ENCODE measurements at regions not wholly inside any gene's neighbourhood (a gene's known extent, or its start where the extent isn't known, plus 50 kb on each side); places are given as distances from the start of the nearest gene placed in this dataset.
A peak's percentile ranks its signal among the peaks of the same experiment; 100 is the strongest.

GRCh38 chr3:76171647-76172046 lies 386.3 kb upstream of the ZNF717 start:
- TF ChIP-seq CTCF (conservative IDR thresholded peaks at IDR 0.05; ENCODE audit: low read depth, low read length) = no peak
- no peak for DNase-seq (ENCODE audit: low read depth)

GRCh38 chr3:76177610-76178009 lies 392.3 kb upstream of the ZNF717 start:
- no peak for DNase-seq (ENCODE audit: low read depth)
- TF ChIP-seq CTCF (conservative IDR thresholded peaks at IDR 0.05; ENCODE audit: low read depth, low read length) = no peak
- no peak overlapping the region for H3K4me3 ChIP-seq (ENCODE audit: low read depth, low read length)

More at GRCh38 chr3:76171647-76172046, 386.3 kb upstream of the ZNF717 start:
- H3K4me3 ChIP-seq (ENCODE audit: low read depth, low read length) = no peak overlapping the region

DNA sequence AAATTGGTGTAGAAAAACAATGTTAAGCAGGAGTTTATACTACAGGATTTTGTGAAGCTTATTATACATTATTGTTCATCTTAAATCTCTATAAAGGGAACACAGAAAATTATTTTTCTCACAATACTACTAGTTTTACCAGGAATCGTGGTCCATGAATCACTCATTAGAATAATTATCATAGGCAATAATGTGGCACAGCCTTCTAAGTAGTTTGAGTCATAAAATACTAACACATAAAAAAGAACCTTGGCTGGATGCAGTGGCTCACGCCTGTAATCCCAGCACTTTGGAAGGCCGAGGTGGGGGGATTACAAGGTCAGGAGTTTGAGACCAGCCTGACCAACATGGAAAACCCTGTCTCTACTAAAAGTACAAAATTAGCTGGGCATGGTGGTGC lies 393.1 kb upstream of the ZNF717 start:
- H3K4me3 ChIP-seq (ENCODE audit: low read depth, low read length) = no peak overlapping the region
- no peak for TF ChIP-seq CTCF (conservative IDR thresholded peaks at IDR 0.05; ENCODE audit: low read depth, low read length)
- DNase-seq (ENCODE audit: low read depth) = no peak

DNA sequence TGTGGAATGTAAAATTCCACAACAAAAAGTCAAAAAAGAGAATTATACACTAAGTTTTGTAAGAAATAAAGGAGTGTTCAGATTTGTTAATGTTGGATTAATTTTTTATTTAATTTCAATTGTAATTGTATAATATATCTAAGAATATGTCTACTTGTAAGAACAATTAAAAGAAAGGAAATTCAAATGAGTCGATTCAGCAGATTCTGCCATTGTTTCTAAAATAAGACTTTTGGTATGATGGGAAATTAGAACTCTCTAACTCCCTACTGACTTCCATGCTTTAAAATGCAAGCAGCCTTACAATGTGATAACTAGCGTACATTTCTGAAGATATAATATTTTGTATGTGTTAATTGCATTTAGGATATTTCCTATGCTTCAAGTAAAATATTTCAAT lies 395.9 kb upstream of the ZNF717 start:
- no peak for DNase-seq (ENCODE audit: low read depth)
- no peak overlapping the region for H3K4me3 ChIP-seq (ENCODE audit: low read depth, low read length)
- TF ChIP-seq CTCF (conservative IDR thresholded peaks at IDR 0.05; ENCODE audit: low read depth, low read length) = no peak

DNA sequence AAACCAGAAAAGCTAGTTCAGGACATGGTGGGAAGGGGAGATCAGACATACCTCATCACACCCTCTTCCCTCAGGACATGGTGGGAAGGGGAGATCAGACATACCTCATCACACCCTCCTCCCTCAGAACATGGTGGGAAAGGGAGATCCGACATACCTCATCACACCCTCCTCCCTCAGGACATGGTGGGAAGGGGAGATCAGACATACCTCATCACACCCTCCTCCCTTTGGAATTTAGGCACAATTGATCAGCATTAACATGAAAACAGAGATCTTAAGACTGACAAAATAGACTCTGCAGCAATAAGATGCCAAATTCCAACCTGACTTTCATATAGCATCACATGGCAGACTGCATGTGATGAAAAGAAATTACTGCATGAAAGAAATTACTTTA lies 412.7 kb upstream of the ZNF717 start:
- H3K4me3 ChIP-seq (ENCODE audit: low read depth, low read length) = no peak overlapping the region
- no peak for DNase-seq (ENCODE audit: low read depth)

GRCh38 chr3:76199382-76199781 lies 414.0 kb upstream of the ZNF717 start:
- no peak for TF ChIP-seq CTCF (conservative IDR thresholded peaks at IDR 0.05; ENCODE audit: low read depth, low read length)
- H3K4me3 ChIP-seq (ENCODE audit: low read depth, low read length) = no peak overlapping the region
- peak; percentile 60 for DNase-seq (ENCODE audit: low read depth)

More for the DNA sequence above, 412.7 kb upstream of the ZNF717 start:
- no peak for TF ChIP-seq CTCF (conservative IDR thresholded peaks at IDR 0.05; ENCODE audit: low read depth, low read length)

- DNase-seq (ENCODE audit: low read depth) = no peak
- H3K4me3 ChIP-seq (ENCODE audit: low read depth, low read length) = no peak overlapping the region
- no peak for TF ChIP-seq CTCF (conservative IDR thresholded peaks at IDR 0.05; ENCODE audit: low read depth, low read length)
Measured at GRCh38 chr3:76203578-76203977, 418.2 kb upstream of the ZNF717 start.
